NCI-H187 (cell line): ENCODE measurements at regions not wholly inside any gene's neighbourhood (a gene's known extent, or its start where the extent isn't known, plus 50 kb on each side); places are given as distances from the start of the nearest gene placed in this dataset.
"Not testable (repeated sequence)": the region's sequence is repeated elsewhere in the genome, so short reads cannot be mapped to it uniquely, and the experiment has no call there.

Experiments used
- DNase-seq, 2 experiments: peaks; one replicate each; lab custom pipeline; 2025; lab: John Stamatoyannopoulos, UW

- DNase-seq = no peak
Measured at GRCh38 chr4:30837861-30838260, 117.7 kb downstream of the PCDH7 start.

GRCh38 chr4:30838331-30838730, 118.2 kb downstream of the PCDH7 start:
- no peak for DNase-seq

DNA sequence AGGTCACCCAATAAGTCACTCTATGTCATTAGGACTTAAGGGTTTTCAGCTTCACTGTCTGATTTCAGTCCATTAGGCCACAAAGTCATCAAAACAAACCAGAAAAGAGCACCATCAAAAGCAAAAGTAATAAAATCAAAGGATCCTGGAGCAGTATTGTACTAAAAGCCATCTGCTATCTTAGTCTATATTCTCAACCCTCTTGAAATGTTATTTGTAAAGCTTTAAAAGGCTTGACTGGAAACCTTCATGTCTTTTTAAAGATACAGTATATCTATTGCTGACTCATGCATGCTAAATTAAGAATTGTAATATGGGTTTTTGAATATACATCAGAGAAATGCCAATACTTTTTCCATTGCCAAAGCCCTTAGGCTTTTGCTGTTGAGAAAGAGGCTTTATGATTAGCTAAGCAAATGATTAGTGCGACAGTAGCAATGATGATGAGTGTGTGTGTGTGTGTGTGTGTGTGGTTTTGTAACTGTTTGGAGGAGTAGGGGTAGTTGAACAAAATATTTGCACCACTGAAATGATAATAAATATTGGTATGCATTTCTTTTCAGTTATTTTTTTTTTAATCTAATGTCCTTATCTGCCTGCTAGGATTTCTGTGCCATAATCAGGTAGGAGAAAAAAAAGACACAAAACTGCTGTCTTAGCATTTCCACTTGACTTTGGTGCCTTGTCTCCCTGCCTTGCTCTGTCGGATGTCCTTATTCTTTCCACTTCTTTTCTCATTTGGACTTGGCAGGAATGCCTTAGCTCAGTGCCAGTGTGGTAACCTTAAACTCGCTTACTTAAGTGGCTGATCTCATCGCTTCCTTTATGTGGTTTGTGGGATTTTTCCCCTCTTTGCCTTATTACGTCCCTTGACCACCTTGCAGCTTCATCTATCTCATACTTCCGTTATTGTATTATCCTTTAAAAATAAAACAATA, 119.7 kb downstream of the PCDH7 start:
- no peak for DNase-seq

- no peak for DNase-seq
Measured at GRCh38 chr4:30840571-30840970, 120.4 kb downstream of the PCDH7 start.

- no peak for DNase-seq
Measured at GRCh38 chr4:30842142-30842541, 122.0 kb downstream of the PCDH7 start.

DNA sequence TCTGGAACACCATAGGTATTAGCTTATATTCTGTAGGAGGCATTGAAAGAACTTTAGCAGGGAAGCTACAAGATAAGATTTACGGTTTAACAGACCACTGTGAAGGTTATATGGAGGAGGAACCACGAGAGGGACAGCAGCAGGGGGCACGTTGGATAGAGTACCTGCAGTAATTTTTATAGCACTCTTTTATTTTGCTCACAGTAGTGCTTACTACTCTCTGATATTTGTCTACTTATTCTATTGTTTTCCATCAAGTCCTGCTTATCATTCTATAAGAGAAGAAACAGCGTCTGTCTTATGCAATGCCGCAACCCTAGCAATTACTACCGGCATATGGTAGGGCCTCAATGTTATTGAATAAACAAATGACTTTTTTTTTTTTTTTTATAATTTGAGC, 122.5 kb downstream of the PCDH7 start:
- no peak for DNase-seq

DNA sequence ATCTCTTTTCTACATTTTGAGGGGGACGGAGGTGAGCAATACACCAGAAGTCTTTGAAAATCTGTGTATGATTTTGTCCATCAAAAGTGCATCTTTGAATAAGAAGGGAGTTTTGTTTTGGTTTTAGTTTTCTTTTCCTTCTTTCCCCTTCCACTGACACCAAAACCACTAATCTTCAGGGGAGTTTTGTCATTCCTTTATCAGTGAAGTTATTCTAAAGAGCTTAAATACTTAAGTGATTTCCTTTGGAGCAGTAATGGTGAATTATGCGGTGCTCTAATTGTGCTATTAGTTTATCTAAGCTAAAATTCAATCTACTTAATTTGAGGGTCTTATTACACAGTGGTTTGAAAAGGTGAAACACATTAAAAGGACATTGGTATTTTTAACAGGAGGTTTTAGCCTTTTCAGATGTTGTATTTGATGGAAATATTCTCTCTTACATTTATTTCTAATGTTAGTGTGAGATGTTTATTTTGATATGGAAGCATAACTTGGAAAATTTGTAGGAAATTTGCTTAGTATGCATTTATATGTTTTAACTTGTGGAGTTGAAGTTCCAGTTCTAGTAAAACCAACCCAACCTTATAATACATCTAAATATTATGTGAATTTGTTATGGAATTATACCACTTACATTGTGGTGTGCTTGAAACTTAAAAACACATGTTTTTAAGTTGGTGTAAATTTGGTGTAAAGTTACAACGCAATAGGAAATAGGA, 124.9 kb downstream of the PCDH7 start:
- DNase-seq = no peak

GRCh38 chr4:30847167-30847566, 127.0 kb downstream of the PCDH7 start:
- no peak for DNase-seq

GRCh38 chr4:30847958-30848357, 127.8 kb downstream of the PCDH7 start:
- DNase-seq = no peak

DNA sequence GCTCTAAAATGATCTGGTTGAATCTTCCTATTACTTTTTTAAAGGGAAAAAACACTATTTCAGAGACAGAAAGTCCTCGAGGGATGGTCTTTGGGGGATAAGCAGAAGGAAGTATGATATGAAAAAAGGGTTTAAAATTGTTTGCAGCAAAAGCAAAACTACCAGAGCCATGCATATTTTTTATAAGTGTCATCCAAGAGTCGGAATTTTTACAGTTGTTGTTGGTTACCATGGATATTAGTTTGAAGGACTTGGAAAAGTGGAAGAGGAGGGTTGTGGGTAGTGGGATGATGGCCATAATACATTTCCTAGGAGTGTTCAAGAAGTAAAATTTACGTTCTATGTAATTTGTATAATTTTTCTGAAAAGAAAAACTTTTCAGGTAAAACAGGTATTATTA, 134.4 kb downstream of the PCDH7 start:
- no peak for DNase-seq

- no peak for DNase-seq
Measured at GRCh38 chr4:30855232-30855631, 135.1 kb downstream of the PCDH7 start.

- DNase-seq = no peak
Measured at GRCh38 chr4:30856795-30857564, 136.8 kb downstream of the PCDH7 start.

DNA sequence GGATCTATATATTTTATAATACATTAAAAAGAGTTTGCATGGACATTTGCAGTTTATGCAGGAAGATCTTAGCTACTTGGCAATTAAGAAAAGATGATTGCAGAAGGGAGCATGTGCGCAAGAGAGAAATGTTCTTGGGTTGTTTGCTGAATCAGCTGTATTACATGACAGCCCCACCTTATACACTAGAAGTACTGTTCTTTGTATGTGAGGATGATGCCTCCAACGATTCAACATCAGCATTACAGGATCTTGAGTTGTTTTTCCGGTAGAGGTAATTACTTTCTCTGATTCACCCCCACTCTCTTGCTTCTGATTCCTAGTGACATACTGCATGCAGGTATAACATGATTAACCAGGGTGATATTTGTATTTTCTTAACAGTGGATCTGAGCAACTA, 140.8 kb downstream of the PCDH7 start:
- DNase-seq = no peak

DNA sequence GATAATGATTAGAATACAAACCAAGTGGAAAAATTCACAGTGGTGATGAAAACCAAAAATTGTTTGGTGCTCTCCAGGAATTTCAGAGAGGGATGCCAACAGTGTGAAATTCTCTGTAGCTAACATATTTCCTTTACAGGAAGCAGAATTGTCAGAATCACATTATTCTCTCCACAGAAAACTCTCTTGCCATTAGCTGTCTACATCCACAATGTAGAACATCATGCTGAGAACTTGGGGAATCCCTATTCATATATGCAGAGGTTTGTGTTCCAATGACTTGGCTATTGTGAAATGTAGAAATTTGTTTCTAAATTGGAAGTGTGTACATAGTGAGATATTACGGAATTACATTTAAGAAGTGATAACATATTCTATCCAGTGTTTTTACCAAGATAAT, 142.0 kb downstream of the PCDH7 start:
- DNase-seq = no peak

DNA sequence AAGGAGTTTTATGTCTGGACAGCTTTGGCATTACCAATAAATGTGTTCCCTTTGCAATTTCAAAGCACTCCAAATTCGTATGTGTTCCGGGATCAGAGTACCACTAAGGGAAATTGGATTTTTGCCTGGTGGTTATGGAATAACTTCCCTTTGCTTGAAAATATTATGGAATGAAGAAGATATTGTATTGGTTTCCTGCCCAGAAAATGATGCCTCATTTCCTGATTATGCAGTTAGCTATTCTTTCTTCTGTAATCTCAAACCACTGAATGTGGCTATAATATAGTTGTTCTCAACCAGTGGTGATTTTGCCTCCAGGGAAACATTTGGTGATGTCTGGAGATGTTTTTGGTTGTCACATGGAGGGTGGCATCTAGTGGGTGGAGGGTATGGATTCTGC, 142.9 kb downstream of the PCDH7 start:
- DNase-seq = no peak

DNA sequence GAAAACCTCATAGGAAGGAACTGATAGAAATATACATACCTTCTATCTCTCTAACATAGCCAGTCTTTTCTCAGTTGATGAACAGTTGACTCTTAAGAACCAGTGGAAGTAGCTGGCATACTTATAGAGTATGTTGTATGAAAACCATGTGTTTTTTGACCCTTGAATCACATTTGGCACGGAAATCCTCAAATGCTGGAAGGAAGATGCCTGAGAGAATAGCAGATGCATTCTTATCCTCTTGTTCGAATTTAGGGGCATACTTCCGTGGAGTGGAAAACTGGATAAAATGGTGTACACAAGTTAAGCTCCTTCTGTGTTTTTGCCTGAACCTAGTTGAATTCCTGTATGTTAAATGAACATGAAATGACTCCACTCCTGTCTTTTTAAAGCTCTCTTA, 145.5 kb downstream of the PCDH7 start:
- no peak for DNase-seq

GRCh38 chr4:30866346-30866745, 146.2 kb downstream of the PCDH7 start:
- no peak for DNase-seq

GRCh38 chr4:30866907-30867306, 146.7 kb downstream of the PCDH7 start:
- DNase-seq = no peak

DNA sequence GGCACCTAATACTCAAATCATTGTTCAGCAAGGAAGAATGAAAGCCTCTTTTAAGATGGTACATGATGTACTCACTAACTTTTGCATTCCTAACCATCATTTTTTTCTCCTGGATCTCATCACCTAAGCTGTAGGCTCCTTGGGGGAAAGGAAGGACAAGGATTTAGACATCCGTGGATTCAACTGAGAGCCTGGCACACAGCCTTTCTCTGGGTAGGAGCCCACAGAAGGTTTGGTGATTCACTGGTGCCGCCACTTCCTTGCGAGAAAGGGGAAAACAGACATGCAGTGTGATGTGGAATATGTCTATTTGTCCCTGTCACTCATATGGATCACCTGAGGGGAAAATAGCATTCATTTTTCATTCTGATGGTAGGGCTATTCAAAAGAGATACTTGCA, 147.3 kb downstream of the PCDH7 start:
- DNase-seq = no peak

DNA sequence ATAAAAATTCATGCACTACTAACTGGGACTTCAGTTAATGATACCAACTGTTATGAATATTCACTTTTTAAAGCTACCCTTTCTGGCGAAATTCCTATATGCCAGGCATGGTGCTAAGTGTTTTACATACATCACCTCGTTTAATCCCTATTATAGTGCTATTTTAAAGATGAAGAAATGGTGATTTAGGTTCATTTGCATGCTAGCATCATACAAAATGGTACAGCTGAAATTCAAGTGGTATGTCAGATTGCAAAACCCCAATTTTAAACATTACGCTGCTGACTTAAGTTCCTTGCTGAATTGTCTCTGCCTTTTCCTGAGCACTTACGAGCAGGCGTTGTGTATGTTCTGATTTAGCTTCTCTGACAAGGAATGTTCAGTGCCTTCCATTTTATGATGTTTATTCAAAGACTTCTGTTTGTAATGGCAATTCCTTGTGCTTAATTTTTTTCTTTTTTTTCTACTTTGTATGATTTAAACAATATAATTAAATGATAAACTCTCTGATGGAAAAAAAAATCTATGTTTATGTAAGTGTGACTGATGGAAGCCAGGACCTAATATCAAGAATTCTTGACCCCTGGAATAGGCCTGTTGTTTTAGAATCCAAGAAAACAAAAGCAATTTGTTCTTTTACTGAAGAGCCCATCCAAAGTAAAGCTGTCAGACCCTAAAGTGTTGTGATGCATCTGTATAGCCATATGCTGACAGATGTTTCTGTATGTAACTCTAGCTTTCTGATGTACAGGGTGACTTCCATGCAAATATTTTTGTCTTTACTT, 148.1 kb downstream of the PCDH7 start:
- no peak for DNase-seq

DNA sequence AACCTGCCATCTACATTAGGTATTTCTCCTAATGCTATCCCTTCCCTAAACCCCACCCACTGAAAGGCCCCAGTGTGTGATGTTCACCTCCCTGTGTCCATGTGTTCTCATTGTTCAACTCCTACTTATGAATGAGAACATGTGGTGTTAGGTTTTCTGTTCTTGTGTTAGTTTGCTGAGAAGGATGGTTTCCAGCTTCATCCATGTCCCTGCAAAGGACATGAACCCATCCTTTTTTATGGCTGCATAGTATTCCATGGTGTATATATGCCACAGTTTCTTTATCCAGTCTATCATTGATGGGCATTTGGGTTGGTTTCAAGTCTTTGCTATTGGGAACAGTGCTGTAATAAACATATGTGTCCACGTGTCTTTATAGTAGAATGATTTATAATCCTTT, 149.2 kb downstream of the PCDH7 start:
- not testable (repeated sequence) for DNase-seq

- no peak for DNase-seq
Measured at GRCh38 chr4:30870513-30870912, 150.3 kb downstream of the PCDH7 start.
